Suprapubic skin (tissue), 3 donors: ENCODE measurements at regions not wholly inside any gene's neighbourhood (a gene's known extent, or its start where the extent isn't known, plus 50 kb on each side); places are given as distances from the start of the nearest gene placed in this dataset.

Source experiments
- POLR2AphosphoS5 ChIP-seq, 3 donors: sonication (generic); formaldehyde crosslinking; IDR thresholded peaks; one replicate each; pipeline ENCODE4 v1.6.1; 2017; ENCODE audit warnings: antibody characterized with exemption in 3 of 3
- TF ChIP-seq, protein P1 (sequence below), 2 donors: fragments of 200-600 bp in 1 of 2; fragments of 450-650 bp in 1 of 2; sonication (generic) in 1 of 2; IDR thresholded peaks; one replicate each; pipeline ENCODE4 v1.5.1; 2016 to 2019; ENCODE audit warnings: antibody characterized with exemption in 2 of 2, mild to moderate bottlenecking in 1 of 2, moderate library complexity in 1 of 2

DNA sequence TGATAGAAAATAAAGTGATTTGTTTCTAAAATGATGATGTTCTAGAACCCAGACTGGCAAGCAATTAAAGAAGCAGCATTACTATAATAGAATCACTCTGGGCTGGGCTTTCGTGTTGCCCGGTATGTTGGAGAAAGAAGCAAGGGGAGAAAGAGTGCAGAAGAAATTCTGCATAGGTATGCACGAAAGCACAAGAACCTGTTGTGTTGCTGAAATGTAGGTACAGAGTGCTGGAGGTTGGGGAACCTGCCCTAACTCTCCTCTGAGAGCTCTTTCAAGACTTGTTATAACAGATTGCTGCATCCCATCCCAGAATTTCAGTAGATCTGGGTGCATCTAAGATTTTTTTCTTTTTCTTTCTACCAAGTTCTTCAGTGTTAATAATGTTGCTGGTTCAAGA, 95.7 kb upstream of the DACH1 start:
- TF ChIP-seq POLR2AphosphoS5 (IDR thresholded peaks at IDR 0.05): no peak
- TF ChIP-seq, protein P1, sequence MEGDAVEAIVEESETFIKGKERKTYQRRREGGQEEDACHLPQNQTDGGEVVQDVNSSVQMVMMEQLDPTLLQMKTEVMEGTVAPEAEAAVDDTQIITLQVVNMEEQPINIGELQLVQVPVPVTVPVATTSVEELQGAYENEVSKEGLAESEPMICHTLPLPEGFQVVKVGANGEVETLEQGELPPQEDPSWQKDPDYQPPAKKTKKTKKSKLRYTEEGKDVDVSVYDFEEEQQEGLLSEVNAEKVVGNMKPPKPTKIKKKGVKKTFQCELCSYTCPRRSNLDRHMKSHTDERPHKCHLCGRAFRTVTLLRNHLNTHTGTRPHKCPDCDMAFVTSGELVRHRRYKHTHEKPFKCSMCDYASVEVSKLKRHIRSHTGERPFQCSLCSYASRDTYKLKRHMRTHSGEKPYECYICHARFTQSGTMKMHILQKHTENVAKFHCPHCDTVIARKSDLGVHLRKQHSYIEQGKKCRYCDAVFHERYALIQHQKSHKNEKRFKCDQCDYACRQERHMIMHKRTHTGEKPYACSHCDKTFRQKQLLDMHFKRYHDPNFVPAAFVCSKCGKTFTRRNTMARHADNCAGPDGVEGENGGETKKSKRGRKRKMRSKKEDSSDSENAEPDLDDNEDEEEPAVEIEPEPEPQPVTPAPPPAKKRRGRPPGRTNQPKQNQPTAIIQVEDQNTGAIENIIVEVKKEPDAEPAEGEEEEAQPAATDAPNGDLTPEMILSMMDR (IDR thresholded peaks at IDR 0.05): no peak
